Stomach (tissue), 8 donors: ENCODE measurements at regions not wholly inside any gene's neighbourhood (a gene's known extent, or its start where the extent isn't known, plus 50 kb on each side); places are given as distances from the start of the nearest gene placed in this dataset.

ENCODE experiments used
- DNase-seq, 2 donors: peaks; one replicate each; pipeline versions ENCODE4 v3.0.0 to v3.0.0-alpha.2; 2013 to 2019
- H3K27ac ChIP-seq, 5 donors: fragments of 200-600 bp in 4 of 5; sonication (generic) in 4 of 5; one replicate each; pipeline ENCODE4 v1.5.1; 2013 to 2019; ENCODE audit warnings: mild to moderate bottlenecking in 1 of 5, moderate library complexity in 1 of 5
- H3K27me3 ChIP-seq, 3 donors: fragments of 200-600 bp; sonication (generic); one replicate each; pipeline ENCODE4 v1.5.1; 2017 to 2019; ENCODE audit warnings: mixed run types in 1 of 3
- H3K36me3 ChIP-seq, 4 donors: fragments of 200-600 bp; sonication (generic); 1 replicate in 3 of 4; 2 replicates in 1 of 4; pipeline ENCODE4 v1.5.1; 2016 to 2019
- H3K4me1 ChIP-seq, 4 donors: fragments of 200-600 bp; sonication (generic); one replicate each; pipeline ENCODE4 v1.5.1; 2016 to 2019
- H3K4me3 ChIP-seq, 4 donors: fragments of 200-600 bp; sonication (generic) in 3 of 4; one replicate each; pipeline ENCODE4 v1.5.1; 2016 to 2019; ENCODE audit warnings: mild to moderate bottlenecking in 1 of 4
- H3K9me3 ChIP-seq, 4 donors: fragments of 200-600 bp; sonication (generic); one replicate each; pipeline ENCODE4 v1.5.1; 2016 to 2019
- EP300 ChIP-seq: sonication (generic); formaldehyde crosslinking; IDR thresholded peaks from one replicate; pipeline ENCODE4 v1.6.1; 2017; ENCODE audit warnings: antibody characterized with exemption
- POLR2A ChIP-seq, 4 donors: fragments of 450-650 bp; IDR thresholded peaks; one replicate each; pipeline ENCODE4 v1.6.1; 2016; ENCODE audit warnings: antibody characterized with exemption in 4 of 4, control low read depth in 2 of 4, mild to moderate bottlenecking in 1 of 4, moderate library complexity in 1 of 4
- POLR2AphosphoS5 ChIP-seq, 3 donors: sonication (generic); formaldehyde crosslinking; IDR thresholded peaks; one replicate each; pipeline ENCODE4 v1.6.1; 2016; ENCODE audit warnings: antibody characterized with exemption in 3 of 3
- WGBS, 5 donors: extraction: QIAGEN DNeasy Blood & Tissue Kit in 3 of 5; methylation state at CpG; one replicate each; pipeline versions ENCODE4 v1.1.5 to v1.1.7; 2013 to 2018; 5-methylcytosine and 5-hydroxymethylcytosine counted together
- intact Hi-C: fragments of 100-400 bp; cut with DNase I; formaldehyde crosslinking; loops from one replicate; pipeline ENCODE4 v1.15.1; 2023; ENCODE audit warnings: low total_unique reads
- TF ChIP-seq, protein P1 (sequence below), 7 experiments: fragments of 450-650 bp in 4 of 7; fragments of 200-600 bp in 3 of 7; sonication (generic) in 3 of 7; IDR thresholded peaks; one replicate each; pipeline ENCODE4 v1.5.1; 2016 to 2019; ENCODE audit warnings: antibody characterized with exemption in 7 of 7, control low read depth in 2 of 7, mild to moderate bottlenecking in 1 of 7
- donor health status: healthy with polysubstance abuse.
- donor health status: Bipolar disorder and iron deficiency.
- donor health status: healthy.

DNA sequence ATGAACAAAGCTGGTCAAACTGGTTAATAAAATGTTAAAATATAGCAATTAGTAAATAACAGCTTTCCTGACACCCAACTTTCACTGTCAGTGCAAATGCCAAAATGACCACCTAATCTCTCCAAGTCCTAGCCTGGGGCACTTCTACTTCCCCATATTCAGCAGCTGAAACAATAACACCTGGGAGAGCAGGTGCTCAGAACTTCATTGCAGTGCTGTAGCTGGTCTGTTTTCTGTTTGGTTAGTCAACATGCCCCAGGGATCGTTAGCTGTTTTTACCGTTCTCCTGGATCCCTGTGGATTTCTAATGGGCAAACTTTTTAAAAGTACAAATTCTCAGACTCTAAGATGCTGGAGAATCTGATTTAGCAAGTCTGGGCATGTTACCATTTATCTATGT is 759.7 kb downstream of the GALC start:
- H3K27ac ChIP-seq = no peak overlapping the region
- H3K9me3 ChIP-seq = peaks cover 0 to 13% (median 7%) of the 10 kb centered on the region in 4 donors
- H3K36me3 ChIP-seq = no peaks in the 10 kb centered on the region
- intact Hi-C loops = no loop called here
- H3K4me1 ChIP-seq = no peaks in the 10 kb centered on the region
- TF ChIP-seq EP300 (no peak), POLR2A (IDR thresholded peaks at IDR 0.05) (no peak), POLR2AphosphoS5 (IDR thresholded peaks at IDR 0.05) (no peak)
- TF ChIP-seq, protein P1, sequence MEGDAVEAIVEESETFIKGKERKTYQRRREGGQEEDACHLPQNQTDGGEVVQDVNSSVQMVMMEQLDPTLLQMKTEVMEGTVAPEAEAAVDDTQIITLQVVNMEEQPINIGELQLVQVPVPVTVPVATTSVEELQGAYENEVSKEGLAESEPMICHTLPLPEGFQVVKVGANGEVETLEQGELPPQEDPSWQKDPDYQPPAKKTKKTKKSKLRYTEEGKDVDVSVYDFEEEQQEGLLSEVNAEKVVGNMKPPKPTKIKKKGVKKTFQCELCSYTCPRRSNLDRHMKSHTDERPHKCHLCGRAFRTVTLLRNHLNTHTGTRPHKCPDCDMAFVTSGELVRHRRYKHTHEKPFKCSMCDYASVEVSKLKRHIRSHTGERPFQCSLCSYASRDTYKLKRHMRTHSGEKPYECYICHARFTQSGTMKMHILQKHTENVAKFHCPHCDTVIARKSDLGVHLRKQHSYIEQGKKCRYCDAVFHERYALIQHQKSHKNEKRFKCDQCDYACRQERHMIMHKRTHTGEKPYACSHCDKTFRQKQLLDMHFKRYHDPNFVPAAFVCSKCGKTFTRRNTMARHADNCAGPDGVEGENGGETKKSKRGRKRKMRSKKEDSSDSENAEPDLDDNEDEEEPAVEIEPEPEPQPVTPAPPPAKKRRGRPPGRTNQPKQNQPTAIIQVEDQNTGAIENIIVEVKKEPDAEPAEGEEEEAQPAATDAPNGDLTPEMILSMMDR (IDR thresholded peaks at IDR 0.05) = no peak
- DNase-seq = no peak
- no peak overlapping the region for H3K4me3 ChIP-seq
- no peaks in the 10 kb centered on the region for H3K27me3 ChIP-seq
- 28 to 45% (median 33%) methylated on average over 2 of the region's 2 CpGs for WGBS, 5 donors

- H3K4me3 ChIP-seq = no peak overlapping the region
- H3K27ac ChIP-seq = no peak overlapping the region
- no peak for DNase-seq
- TF ChIP-seq, protein P1 (IDR thresholded peaks at IDR 0.05) = no peak
- TF ChIP-seq POLR2A (IDR thresholded peaks at IDR 0.05) = no peak
- no peak for TF ChIP-seq EP300
- TF ChIP-seq POLR2AphosphoS5 (IDR thresholded peaks at IDR 0.05) = no peak
- H3K27me3 ChIP-seq = no peaks in the 10 kb centered on the region
- H3K36me3 ChIP-seq = no peaks in the 10 kb centered on the region
- intact Hi-C loops = no loop called here
- WGBS, 5 donors = 78 to 84% (median 82%) methylated on average over 3 of the region's 3 CpGs
- H3K9me3 ChIP-seq = peaks cover 0 to 13% (median 7%) of the 10 kb centered on the region in 4 donors
- no peaks in the 10 kb centered on the region for H3K4me1 ChIP-seq
These were observed 761.5 kb downstream of the GALC start for GRCh38 chr14:87231336-87232026.

GRCh38 chr14:87230726-87231125 is 762.3 kb downstream of the GALC start:
- Histone ChIP-seq H3K27ac (no peak overlapping the region), H3K4me3 (no peak overlapping the region), H3K9me3 (peaks cover 0 to 13% (median 7%) of the 10 kb centered on the region in 4 donors), H3K36me3 (no peaks in the 10 kb centered on the region), H3K27me3 (no peaks in the 10 kb centered on the region), H3K4me1 (no peaks in the 10 kb centered on the region)
- intact Hi-C loops = no loop called here
- no peak for DNase-seq
- TF ChIP-seq POLR2AphosphoS5 (IDR thresholded peaks at IDR 0.05) = no peak
- TF ChIP-seq, protein P1 (IDR thresholded peaks at IDR 0.05) = no peak
- no peak for TF ChIP-seq EP300
- no peak for TF ChIP-seq POLR2A (IDR thresholded peaks at IDR 0.05)

DNA sequence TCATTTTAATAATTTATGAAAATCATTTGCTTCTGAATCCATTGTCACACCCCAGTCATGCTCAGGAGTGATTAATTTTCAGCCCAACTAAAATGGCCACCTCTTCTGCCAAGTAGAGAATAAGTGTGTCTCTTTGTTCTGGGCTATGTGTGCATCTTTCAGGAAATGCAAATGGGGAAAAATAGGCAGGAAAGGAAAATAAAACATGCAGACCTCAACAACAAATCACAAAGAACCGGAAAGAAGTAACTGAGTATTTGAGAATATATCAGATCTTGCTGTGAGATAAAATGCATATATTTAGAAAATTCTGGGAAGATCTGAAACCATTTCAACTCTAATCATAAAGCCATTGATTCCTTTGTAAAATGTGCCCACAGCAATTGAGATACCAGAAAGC is 763.9 kb downstream of the GALC start:
- intact Hi-C loops = no loop called here
- no peaks in the 10 kb centered on the region for H3K27me3 ChIP-seq
- H3K4me1 ChIP-seq = no peaks in the 10 kb centered on the region
- H3K4me3 ChIP-seq = no peak overlapping the region
- DNase-seq = no peak
- no peak overlapping the region for H3K27ac ChIP-seq
- peaks cover 0 to 13% (median 7%) of the 10 kb centered on the region in 4 donors for H3K9me3 ChIP-seq
- no peaks in the 10 kb centered on the region for H3K36me3 ChIP-seq
- TF ChIP-seq, protein P1 (IDR thresholded peaks at IDR 0.05) = no peak
- TF ChIP-seq EP300 (no peak), POLR2A (IDR thresholded peaks at IDR 0.05) (no peak), POLR2AphosphoS5 (IDR thresholded peaks at IDR 0.05) (no peak)
- 63 to 74% (median 65%) methylated on average over 1 of the region's 1 CpG for WGBS, 5 donors
